ENCODE measurements at regions not wholly inside any gene's neighbourhood (a gene's known extent, or its start where the extent isn't known, plus 50 kb on each side); places are given as distances from the start of the nearest gene placed in this dataset.

- no peak for DNase-seq (ENCODE audit: low spot score)
Observed at GRCh38 chr6:106751501-106752252, 122.3 kb downstream of the QRSL1 start.

GRCh38 chr6:106750946-106751345, 121.6 kb downstream of the QRSL1 start:
- Histone ChIP-seq H3K9me3 (ENCODE audit: control insufficient read depth in 4 of 4, low read length in 3 of 4) (no peaks in the 10 kb centered on the region), H3K27ac (ENCODE audit: low read depth in 1 of 2, low read length in 2 of 2) (no peak overlapping the region), H3K4me3 (ENCODE audit: low read depth in 1 of 3, low read length in 3 of 3) (no peak overlapping the region), H3K27me3 (ENCODE audit: control insufficient read depth in 4 of 4, insufficient read depth in 4 of 4, low read length in 3 of 4) (no peaks in the 10 kb centered on the region), H3K4me1 (ENCODE audit: control insufficient read depth in 4 of 4, insufficient read depth in 4 of 4, low read length in 3 of 4) (peaks cover 0 to 3% (median 1%) of the 10 kb centered on the region in 4 donors), H3K9ac (ENCODE audit: low read depth in 1 of 2, low read length in 2 of 2) (no peak overlapping the region), H3K36me3 (ENCODE audit: control insufficient read depth in 4 of 4, insufficient read depth in 3 of 4, low read depth in 1 of 4, low read length in 3 of 4) (no peaks in the 10 kb centered on the region)
- no peak for TF ChIP-seq HNF4A (conservative IDR thresholded peaks at IDR 0.05)
- TF ChIP-seq RXRA (IDR thresholded peaks at IDR 0.05) = no peak
- TF ChIP-seq REST (IDR thresholded peaks at IDR 0.05) = no peak
- no peak for DNase-seq (ENCODE audit: low spot score)
- 76% methylated on average over 4 of the region's 4 CpGs for WGBS

More at GRCh38 chr6:106751501-106752252, 122.3 kb downstream of the QRSL1 start:
- no peaks in the 10 kb centered on the region for H3K9me3 ChIP-seq (ENCODE audit: control insufficient read depth in 4 of 4, low read length in 3 of 4)
- TF ChIP-seq FOXA2 (IDR thresholded peaks at IDR 0.05) (no peak), HNF4G (IDR thresholded peaks at IDR 0.05) (no peak), RXRA (IDR thresholded peaks at IDR 0.05) (no peak), YY1 (IDR thresholded peaks at IDR 0.05) (no peak), SP1 (IDR thresholded peaks at IDR 0.05) (no peak), MAX (IDR thresholded peaks at IDR 0.05) (no peak), NR2F2 (IDR thresholded peaks at IDR 0.05) (no peak), HNF4A (conservative IDR thresholded peaks at IDR 0.05) (no peak), FOXA1 (IDR thresholded peaks at IDR 0.05) (no peak), CTCF (IDR thresholded peaks at IDR 0.05; ENCODE audit: low read depth, low read length, missing input control) (no peak), EGR1 (IDR thresholded peaks at IDR 0.05; ENCODE audit: low read depth in 2 of 2) (no peak)
- TF ChIP-seq, protein P1, sequence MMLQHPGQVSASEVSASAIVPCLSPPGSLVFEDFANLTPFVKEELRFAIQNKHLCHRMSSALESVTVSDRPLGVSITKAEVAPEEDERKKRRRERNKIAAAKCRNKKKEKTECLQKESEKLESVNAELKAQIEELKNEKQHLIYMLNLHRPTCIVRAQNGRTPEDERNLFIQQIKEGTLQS (IDR thresholded peaks at IDR 0.05) = no peak
- H3K4me1 ChIP-seq (ENCODE audit: control insufficient read depth in 4 of 4, insufficient read depth in 4 of 4, low read length in 3 of 4) = peaks cover 0 to 3% (median 1%) of the 10 kb centered on the region in 4 donors
- H3K9ac ChIP-seq (ENCODE audit: low read depth in 1 of 2, low read length in 2 of 2) = no peak overlapping the region
- H3K27me3 ChIP-seq (ENCODE audit: control insufficient read depth in 4 of 4, insufficient read depth in 4 of 4, low read length in 3 of 4) = no peaks in the 10 kb centered on the region
- no peaks in the 10 kb centered on the region for H3K36me3 ChIP-seq (ENCODE audit: control insufficient read depth in 4 of 4, insufficient read depth in 3 of 4, low read depth in 1 of 4, low read length in 3 of 4)
- no peak overlapping the region for H3K4me3 ChIP-seq (ENCODE audit: low read depth in 1 of 3, low read length in 3 of 3)
- peak overlapping the region in 1 of 2 donors; percentile 20 for H3K27ac ChIP-seq (ENCODE audit: low read depth in 1 of 2, low read length in 2 of 2)
- WGBS = 73% methylated on average over 6 of the region's 6 CpGs
